Fibroblast of pulmonary artery (primary cell): ENCODE measurements at regions not wholly inside any gene's neighbourhood (a gene's known extent, or its start where the extent isn't known, plus 50 kb on each side); places are given as distances from the start of the nearest gene placed in this dataset.

Source experiments
- DNase-seq: peaks from one replicate; pipeline ENCODE4 v3.0.0-alpha.2; 2010; ENCODE audit warnings: low read depth
- H3K4me3 ChIP-seq: replicated peaks from 2 replicates; pipeline ENCODE4 v1.5.1; 2011; ENCODE audit warnings: low read depth, mild to moderate bottlenecking, control low read depth, low read length, moderate library complexity
- TF ChIP-seq, protein P1 (sequence below): IDR thresholded peaks from 2 replicates; pipeline ENCODE4 v1.5.1; 2011; ENCODE audit warnings: mild to moderate bottlenecking, control low read depth, low read length, inconsistent platforms; ENCODE audit errors: missing control alignments

GRCh38 chr11:70486731-70487130 is 88.4 kb downstream of the CTTN start:
- no peak for DNase-seq
- no peak overlapping the region for H3K4me3 ChIP-seq
- TF ChIP-seq, protein P1, sequence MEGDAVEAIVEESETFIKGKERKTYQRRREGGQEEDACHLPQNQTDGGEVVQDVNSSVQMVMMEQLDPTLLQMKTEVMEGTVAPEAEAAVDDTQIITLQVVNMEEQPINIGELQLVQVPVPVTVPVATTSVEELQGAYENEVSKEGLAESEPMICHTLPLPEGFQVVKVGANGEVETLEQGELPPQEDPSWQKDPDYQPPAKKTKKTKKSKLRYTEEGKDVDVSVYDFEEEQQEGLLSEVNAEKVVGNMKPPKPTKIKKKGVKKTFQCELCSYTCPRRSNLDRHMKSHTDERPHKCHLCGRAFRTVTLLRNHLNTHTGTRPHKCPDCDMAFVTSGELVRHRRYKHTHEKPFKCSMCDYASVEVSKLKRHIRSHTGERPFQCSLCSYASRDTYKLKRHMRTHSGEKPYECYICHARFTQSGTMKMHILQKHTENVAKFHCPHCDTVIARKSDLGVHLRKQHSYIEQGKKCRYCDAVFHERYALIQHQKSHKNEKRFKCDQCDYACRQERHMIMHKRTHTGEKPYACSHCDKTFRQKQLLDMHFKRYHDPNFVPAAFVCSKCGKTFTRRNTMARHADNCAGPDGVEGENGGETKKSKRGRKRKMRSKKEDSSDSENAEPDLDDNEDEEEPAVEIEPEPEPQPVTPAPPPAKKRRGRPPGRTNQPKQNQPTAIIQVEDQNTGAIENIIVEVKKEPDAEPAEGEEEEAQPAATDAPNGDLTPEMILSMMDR, result no peak

DNA sequence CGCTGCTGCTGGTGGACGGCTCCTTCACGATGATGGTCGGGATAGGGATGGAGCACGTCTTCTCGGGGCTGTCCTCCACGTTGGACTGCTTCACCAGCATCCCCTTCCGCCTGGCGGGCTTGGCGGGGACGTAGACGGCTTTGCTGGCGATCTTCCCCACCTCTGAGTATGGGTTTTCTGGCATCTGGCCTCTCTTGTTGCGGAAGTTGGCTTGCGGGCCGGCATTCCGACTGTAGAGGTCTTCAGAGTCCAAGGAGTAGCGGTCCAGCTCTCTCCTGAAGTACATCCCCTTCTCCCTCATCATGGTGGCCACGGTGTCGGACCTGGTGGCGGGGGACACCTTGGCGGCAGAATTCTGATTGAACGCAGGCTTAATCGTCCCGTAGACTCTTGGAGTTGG is 88.8 kb downstream of the CTTN start:
- TF ChIP-seq, protein P1, result no peak
- DNase-seq, result no peak
- H3K4me3 ChIP-seq, result no peak overlapping the region

- H3K4me3 ChIP-seq, result no peak overlapping the region
- TF ChIP-seq, protein P1, result no peak
- no peak for DNase-seq
These were observed 89.4 kb downstream of the CTTN start for GRCh38 chr11:70487756-70488155.

DNA sequence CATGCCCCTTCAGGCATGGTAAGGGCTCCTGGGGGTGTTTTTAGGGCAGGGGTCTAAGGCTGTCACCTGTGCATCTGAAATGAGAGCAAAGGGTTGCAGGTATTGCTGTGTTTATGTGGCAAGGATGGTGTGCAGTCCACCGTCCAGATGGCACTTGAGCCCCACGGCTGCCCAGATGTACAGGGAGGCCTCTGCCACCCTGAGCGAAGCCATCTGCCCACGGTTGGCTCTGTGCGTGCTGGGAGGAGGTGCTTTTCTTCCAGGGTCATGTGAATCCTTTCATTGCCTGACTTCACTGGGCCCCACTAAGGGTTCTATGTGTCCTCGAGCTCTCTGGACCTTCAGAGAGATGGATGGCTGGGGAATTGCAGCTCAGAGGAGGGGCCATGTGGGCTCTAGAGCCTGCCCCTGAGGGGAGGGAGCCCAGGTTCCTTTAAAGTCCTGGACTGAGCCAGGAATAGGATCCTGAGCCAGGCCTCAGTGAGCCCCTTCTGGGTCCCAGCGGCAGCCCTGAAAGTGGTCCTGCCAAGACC is 89.9 kb downstream of the CTTN start:
- no peak for DNase-seq
- TF ChIP-seq, protein P1, result no peak
- H3K4me3 ChIP-seq, result no peak overlapping the region

DNA sequence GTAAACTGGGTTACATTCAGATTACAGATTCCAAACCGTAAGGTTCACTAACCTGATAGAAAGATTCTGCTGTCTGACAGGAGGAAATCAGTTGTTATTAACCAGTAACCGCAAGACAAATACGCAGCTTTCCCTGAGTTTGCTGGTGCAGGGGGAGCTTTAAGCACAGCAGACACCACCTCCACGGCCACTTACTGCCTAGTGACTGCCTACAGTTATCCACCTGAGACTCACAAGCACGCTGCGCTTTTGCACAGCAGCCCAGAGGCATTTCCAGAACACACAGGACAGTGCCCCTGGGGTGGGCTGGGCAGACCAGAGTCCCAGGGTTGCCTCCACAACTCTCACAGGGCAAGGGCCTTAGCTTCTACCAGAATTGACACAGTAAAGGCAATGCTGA is 90.9 kb downstream of the CTTN start:
- TF ChIP-seq, protein P1, result no peak
- DNase-seq, result no peak
- no peak overlapping the region for H3K4me3 ChIP-seq

GRCh38 chr11:70490208-70490607 is 91.9 kb downstream of the CTTN start:
- DNase-seq, result no peak
- no peak overlapping the region for H3K4me3 ChIP-seq
- TF ChIP-seq, protein P1, result no peak

DNA sequence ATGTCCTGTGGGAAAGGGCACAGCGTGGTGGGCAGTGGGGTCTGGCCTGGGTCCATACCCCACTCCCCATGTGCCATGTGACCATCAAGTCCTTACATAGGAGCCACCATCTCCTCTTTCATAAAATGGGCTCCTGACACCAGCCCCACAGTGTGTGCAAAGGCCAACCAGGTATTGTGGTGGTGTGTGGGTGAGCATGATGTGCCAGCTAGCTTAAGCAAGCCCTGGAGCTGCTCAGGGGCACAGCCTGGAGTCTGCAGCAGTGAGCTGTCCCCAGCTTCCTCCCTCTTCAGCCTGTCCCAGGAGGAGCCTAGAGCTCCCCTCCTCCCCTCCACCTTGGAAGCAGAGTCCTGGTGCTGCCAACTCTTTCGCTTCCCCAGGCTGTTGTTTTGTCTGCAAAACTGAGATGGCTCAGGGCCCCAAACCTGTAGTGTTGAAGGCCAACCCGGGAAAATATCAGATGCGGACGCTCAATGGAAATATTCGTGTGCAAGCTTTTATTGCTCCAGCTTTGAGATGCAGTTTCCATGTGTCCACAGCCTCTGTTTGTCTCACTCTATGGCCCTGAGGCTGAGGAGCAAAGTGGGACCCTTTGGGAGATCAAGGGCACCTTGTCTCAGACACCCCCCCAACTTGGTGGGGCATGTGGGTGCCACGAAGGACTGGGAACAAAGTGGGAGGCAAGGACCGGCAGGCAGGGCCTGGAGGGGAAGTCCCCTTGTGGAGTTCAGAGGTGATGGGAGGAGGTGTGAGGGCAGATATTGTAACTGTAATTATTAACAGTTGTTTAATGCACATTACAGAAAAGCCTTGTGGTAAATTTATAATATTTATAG is 92.6 kb downstream of the CTTN start:
- TF ChIP-seq, protein P1, result no peak
- no peak overlapping the region for H3K4me3 ChIP-seq
- DNase-seq, result no peak
